ENCODE measurements at regions not wholly inside any gene's neighbourhood (a gene's known extent, or its start where the extent isn't known, plus 50 kb on each side); places are given as distances from the start of the nearest gene placed in this dataset.
"Not testable (repeated sequence)": the region's sequence is repeated elsewhere in the genome, so short reads cannot be mapped to it uniquely, and the experiment has no call there.

GRCh38 chr1:48082271-48082962 is 85.2 kb upstream of the TRABD2B start:
- DNase-seq = peak; percentile 17

DNA sequence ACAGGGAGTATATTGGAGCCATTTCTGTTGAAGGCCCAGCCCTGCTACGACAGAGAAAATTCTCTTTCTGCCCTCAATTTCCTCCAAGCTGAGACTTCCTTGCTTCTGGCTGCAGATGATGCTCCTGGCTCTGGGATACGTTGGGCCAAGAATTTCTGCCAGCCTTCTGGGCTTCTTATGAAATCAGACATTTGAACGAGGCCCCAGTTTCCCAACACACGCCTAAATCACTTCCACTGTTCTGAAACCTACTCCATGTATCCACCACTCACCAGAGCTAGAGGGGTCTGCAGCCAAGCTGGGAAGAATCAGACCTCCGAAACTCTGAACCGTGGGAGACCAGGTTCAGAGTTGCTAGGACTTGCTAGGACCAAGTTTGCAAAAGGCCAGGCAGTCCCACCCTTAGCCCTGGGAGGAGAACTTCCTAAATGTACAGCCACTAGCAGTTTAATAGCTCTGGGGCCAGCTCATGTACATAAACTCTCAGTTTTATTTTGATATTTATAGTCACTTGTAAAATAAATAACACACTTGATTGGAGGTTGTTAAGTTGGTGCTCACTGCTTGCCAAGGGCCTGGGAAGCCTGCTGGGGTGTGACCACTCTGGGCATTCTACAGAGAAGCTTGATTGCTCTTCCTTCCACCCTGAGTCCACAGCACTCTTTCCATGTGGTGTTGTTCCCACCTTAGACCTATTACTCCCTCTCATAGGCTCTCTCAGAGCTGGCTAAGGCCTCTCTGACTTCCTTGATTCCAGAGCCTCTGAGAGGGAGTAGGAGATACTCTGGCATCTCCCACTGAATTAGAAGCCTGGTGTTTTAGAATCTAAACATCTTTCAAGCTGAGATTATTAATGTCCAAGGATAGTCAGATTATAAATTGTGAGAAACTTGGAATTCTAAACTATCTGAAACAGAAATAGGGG is 83.4 kb upstream of the TRABD2B start:
- no peak for DNase-seq

GRCh38 chr1:48079096-48079495 is 81.9 kb upstream of the TRABD2B start:
- DNase-seq = no peak

GRCh38 chr1:48077795-48078222 is 80.6 kb upstream of the TRABD2B start:
- no peak for DNase-seq

- DNase-seq = no peak
These were observed 78.8 kb upstream of the TRABD2B start for GRCh38 chr1:48076017-48076416.

DNA sequence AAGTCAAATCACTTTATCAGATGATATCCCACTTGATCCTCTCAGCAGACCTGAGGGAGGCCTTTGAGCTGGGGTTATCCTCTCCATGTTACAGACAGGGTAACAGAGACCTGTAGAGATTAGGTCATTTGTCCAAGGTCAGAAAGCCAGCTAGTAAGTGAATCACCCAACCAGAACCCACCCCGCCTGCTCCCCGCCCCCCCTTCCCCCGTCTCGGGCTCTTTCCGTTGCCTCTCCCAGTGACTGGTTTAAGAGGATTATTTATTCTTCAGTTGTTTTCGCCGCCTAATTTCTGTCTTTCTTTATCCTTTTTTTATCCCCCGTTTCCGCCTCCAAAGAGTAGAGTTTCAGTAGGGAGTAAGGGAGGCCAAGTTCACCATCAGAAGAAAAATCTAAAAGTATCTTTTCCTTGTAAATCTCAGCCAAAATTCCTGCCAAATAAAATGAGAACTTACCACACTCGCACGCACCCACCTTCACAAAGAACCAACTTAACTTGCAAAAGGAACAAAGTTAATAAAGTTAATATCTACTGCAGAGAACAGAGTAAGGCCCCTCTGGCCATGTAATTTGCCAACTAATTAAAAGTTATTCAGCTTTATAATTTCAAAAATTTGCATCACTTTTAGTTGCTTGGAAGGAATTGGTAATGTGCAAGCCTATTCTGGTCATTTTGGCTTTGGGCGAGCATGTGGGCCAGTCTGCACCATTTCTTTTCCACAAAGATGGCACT is 76.8 kb upstream of the TRABD2B start:
- no peak for DNase-seq

- no peak for DNase-seq
These were observed 74.3 kb upstream of the TRABD2B start for GRCh38 chr1:48071513-48071912.

DNA sequence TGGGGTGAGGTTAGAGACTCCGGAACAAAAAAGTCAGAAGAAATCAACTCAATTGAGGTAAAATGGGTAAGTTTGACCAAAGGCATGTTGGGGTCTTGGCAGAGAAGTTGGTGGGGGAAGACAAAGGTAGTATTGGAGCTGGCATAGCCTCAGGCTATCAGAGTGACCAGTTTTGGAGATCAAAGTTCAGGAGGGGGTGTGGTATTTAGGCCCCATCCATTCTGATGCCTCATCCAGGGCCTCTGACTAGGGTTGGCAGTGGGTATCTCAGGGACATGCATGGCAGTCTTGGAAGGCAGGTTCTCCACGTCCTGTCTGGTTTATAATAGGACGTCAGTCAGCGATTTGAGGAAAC is 73.2 kb upstream of the TRABD2B start:
- no peak for DNase-seq

- no peak for DNase-seq
These were observed 72.6 kb upstream of the TRABD2B start for GRCh38 chr1:48069662-48070395.

DNA sequence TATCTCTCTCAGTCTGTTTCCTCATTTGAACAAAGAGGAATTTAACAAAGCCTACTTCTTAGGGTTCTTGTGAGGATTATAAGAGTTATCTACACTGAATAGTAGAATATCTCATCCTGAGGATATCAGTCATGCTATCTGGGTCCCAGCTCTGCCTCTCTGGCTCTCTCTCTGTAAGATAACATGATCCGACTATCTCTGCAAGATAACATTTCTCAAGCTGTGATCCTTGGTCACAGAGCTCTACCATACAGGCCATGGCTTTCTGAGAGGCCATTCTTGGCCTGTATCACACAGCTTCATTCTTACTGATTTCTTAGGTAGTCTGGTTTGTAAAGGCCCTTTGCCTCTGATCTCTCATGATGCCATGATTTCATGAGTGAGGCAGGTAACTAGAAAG is 71.0 kb upstream of the TRABD2B start:
- no peak for DNase-seq

GRCh38 chr1:48066936-48067335 is 69.8 kb upstream of the TRABD2B start:
- no peak for DNase-seq

DNA sequence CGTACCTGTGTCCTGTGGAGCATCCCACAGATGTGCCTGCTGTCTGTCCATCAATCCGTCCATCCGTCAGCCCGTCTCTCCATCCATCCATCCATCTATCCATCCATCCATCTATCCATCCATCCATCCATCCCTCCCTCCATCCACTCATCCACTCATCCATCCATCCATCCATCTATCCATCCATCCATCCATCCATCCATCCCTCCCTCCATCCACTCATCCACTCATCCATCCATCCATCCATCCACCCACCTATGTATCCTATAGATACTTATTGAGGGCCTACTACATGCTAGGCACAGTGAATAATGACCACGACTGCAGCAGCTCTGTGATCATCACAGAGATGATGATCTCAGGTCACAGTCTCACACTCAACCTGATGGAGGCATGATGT is 67.5 kb upstream of the TRABD2B start:
- not testable (repeated sequence) for DNase-seq

DNA sequence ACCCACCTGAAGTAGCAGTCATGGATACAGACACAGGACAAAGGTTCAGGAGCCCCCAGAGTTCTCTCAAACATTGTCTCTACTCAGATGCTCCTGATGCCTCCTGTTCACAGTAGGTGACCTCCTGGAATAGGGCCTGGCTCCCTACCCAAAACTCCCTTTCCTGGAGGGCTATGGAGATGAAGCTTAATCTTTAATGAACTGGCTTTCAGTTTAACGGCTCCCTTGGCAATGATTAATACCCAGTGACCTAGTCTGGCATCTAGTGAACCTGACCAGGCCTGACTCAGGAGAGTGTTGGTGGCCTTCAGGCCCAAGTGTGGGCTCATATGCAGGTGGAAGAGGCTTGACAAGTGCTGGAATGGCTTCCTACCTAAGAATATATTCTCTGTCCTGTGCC is 65.2 kb upstream of the TRABD2B start:
- DNase-seq = no peak

DNA sequence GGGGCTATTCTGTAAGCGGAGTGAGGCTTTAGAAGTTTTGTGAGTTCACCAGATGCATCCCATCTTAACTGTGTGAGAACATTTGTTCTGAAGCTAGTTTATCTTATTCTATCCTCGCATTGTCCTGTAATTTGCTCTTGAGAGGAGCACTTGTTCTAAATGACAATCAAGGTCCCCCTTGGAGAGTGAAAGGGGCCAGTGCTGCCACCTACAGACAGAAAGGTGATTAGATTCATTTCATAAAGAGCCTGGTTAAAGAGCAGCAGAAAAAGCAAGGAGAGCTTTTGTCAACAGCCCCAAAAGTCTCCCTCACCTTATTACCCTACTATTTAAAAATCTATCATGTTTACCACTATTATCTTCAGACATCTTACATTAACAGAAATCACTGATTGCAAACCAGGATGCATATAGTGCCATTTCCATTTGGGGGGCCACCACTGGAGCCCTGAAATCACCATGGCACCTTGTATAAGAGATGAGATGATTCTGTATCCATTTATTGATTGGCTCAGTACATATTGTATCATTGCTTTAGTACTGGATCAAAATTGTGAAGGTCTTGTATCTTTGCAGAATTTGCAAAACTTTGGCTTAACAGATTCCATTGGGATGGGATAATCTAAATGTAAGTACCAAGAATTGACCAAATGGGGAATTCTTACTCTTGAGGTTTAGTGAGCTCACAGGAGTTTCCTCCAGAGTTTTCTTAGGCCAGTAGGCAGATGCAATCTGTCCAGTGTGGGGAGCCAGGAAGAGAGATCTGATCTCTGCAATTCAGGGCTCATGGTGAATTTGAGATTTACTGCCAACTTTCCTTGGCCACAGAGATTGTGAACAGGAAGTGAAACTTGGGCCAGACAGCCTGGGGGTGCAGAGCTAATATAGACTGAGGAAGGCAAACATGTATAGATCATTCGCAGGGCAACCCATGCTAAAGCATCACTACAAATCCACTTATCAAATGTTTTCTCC is 64.3 kb upstream of the TRABD2B start:
- DNase-seq = peak; percentile 86

DNA sequence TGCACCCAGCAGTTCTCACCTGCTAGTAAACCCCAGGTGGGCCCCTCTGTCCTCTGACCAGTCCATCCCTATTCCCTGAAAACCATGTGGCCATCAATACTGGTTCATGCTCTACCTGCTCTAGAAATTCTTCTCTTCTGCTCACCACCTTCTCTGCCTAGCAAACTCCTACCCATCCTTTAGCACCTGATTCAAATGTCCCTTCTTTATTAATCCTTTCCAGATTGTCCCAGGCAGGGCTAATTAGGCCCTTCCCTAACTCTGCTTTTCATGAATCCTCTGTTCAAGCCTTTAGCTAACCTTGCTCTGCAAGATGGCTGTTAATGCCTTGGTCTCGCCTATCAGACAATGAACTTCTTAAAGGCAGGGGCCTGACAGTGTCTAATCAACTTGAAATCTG is 62.1 kb upstream of the TRABD2B start:
- DNase-seq = no peak

DNA sequence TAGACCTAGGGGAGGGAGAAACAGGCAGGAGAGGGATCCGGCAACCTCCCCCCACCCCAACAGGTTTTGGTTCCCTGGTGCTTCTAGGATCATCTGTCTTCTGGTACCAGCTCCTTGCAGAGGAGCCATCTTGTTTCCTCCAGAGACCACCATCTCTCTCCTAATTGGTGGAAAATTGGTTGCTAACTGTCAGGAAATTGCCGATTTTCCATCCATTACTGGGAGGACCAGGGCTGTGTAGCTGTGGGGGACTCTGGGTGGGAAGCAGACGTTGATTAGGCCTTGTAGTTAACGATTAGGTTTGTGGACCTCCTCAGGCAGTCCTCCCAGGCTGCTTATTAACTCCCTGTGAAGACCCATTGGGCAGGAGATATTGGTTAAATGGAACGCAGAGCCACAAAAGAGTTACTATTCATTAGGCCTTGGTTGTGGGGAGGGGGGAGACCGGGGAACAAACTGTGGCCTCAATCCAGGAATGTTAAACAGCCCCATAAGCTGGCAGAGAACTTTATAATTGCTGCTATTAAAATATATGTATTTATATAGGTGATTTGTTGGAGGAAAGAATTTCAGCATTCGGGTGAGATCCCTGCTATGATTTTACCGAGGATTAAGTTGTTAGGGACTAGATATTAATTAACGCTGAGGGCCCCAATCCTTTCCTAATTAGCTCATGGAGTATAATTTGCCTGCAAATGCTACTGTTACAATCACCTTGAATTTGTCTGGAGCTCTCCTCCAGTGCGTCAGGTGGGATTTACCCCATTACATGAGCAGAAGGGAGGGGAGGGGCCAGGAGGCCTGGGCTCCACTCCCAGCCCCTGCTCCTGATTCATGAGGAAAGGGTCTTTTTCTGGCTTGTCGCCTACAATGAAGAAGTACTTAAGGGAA is 61.2 kb upstream of the TRABD2B start:
- no peak for DNase-seq

- DNase-seq = no peak
These were observed 60.1 kb upstream of the TRABD2B start for GRCh38 chr1:48057249-48057648.

GRCh38 chr1:48055876-48056764 is 58.9 kb upstream of the TRABD2B start:
- DNase-seq = peak; percentile 97

DNA sequence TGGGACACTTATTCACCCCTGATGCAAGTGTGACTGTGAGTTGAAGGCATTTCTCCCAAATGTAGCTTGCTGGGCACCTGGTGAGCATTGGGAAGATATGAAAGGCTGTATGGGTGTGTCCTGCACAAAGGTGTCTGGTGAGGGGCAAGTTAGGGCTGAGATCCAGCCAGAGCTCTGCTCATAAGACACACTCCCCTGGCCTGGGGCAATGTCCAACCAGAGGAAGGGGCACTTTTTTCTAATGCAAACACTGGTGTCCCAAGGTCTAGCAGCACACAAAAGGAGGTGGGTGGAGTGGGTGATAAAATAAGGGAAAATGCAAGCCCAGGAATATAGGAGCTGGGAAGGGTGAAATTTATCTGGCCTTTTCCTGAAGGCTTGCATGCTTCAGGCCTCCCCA is 57.0 kb upstream of the TRABD2B start:
- no peak for DNase-seq

GRCh38 chr1:48052923-48053291 is 55.7 kb upstream of the TRABD2B start:
- DNase-seq = no peak
